ENCODE measurements at regions not wholly inside any gene's neighbourhood (a gene's known extent, or its start where the extent isn't known, plus 50 kb on each side); places are given as distances from the start of the nearest gene placed in this dataset.

DNA sequence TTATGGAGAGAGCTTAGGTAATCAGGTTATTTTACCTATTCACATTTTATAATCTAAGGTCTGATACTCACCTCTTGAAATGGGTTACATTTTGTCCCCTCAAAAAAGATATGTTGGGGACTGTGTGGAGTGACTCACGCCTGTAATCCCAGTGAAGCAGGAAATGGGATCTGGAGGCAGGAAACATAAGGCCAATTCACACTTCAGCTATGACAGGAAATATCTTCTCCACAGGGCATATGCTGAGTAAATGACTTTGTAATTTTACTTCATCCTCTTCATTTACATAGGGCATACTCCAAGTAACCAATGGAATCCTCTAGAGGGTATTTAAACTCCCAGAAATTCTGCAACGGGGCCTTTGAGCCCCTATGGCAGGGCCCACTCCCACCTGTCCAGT lies 54.8 kb upstream of the ZMAT1 start:
- TF ChIP-seq, protein P1, sequence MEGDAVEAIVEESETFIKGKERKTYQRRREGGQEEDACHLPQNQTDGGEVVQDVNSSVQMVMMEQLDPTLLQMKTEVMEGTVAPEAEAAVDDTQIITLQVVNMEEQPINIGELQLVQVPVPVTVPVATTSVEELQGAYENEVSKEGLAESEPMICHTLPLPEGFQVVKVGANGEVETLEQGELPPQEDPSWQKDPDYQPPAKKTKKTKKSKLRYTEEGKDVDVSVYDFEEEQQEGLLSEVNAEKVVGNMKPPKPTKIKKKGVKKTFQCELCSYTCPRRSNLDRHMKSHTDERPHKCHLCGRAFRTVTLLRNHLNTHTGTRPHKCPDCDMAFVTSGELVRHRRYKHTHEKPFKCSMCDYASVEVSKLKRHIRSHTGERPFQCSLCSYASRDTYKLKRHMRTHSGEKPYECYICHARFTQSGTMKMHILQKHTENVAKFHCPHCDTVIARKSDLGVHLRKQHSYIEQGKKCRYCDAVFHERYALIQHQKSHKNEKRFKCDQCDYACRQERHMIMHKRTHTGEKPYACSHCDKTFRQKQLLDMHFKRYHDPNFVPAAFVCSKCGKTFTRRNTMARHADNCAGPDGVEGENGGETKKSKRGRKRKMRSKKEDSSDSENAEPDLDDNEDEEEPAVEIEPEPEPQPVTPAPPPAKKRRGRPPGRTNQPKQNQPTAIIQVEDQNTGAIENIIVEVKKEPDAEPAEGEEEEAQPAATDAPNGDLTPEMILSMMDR (IDR thresholded peaks at IDR 0.05): no peak
- no peak for TF ChIP-seq SIN3A (IDR thresholded peaks at IDR 0.05; ENCODE audit: borderline replicate concordance, insufficient read depth, low read depth, low read length)
- no peak for TF ChIP-seq POLR2AphosphoS5 (IDR thresholded peaks at IDR 0.05; ENCODE audit: low read depth, low read length)
- TF ChIP-seq TCF7L2 (IDR thresholded peaks at IDR 0.05; ENCODE audit: low read depth, low read length): no peak
- TF ChIP-seq, protein P2, sequence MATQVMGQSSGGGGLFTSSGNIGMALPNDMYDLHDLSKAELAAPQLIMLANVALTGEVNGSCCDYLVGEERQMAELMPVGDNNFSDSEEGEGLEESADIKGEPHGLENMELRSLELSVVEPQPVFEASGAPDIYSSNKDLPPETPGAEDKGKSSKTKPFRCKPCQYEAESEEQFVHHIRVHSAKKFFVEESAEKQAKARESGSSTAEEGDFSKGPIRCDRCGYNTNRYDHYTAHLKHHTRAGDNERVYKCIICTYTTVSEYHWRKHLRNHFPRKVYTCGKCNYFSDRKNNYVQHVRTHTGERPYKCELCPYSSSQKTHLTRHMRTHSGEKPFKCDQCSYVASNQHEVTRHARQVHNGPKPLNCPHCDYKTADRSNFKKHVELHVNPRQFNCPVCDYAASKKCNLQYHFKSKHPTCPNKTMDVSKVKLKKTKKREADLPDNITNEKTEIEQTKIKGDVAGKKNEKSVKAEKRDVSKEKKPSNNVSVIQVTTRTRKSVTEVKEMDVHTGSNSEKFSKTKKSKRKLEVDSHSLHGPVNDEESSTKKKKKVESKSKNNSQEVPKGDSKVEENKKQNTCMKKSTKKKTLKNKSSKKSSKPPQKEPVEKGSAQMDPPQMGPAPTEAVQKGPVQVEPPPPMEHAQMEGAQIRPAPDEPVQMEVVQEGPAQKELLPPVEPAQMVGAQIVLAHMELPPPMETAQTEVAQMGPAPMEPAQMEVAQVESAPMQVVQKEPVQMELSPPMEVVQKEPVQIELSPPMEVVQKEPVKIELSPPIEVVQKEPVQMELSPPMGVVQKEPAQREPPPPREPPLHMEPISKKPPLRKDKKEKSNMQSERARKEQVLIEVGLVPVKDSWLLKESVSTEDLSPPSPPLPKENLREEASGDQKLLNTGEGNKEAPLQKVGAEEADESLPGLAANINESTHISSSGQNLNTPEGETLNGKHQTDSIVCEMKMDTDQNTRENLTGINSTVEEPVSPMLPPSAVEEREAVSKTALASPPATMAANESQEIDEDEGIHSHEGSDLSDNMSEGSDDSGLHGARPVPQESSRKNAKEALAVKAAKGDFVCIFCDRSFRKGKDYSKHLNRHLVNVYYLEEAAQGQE (IDR thresholded peaks at IDR 0.05; ENCODE audit: insufficient read depth in 1 of 2, low read depth in 2 of 2, low read length in 1 of 2): no peak

All from Panc1 (cell line).